Fibroblast of lung (primary cell): ENCODE measurements at regions not wholly inside any gene's neighbourhood (a gene's known extent, or its start where the extent isn't known, plus 50 kb on each side); places are given as distances from the start of the nearest gene placed in this dataset.

Source experiments
- DNase-seq, 2 donors: peaks; one replicate each; pipeline versions ENCODE4 v3.0.0 to v3.0.0-alpha.2; 2010; ENCODE audit warnings: low read depth in 2 of 2
- H2AFZ ChIP-seq: 2 replicates; pipeline ENCODE4 v1.5.1; 2012; ENCODE audit warnings: low read length, control low read depth, inconsistent platforms
- H3K27ac ChIP-seq: 2 replicates; pipeline ENCODE4 v1.5.1; 2011; ENCODE audit warnings: low read length, control low read depth; ENCODE audit not compliant: insufficient read depth
- H3K27me3 ChIP-seq: 2 replicates; pipeline ENCODE4 v1.5.1; 2011; ENCODE audit warnings: mild to moderate bottlenecking, low read length; ENCODE audit not compliant: control insufficient read depth, insufficient read depth
- H3K36me3 ChIP-seq: 2 replicates; pipeline ENCODE4 v1.5.1; 2011; ENCODE audit warnings: low read length; ENCODE audit not compliant: control insufficient read depth, insufficient read depth
- H3K4me1 ChIP-seq: 2 replicates; pipeline ENCODE4 v1.5.1; 2011; ENCODE audit warnings: low read length; ENCODE audit not compliant: control insufficient read depth, insufficient read depth; ENCODE audit errors: extremely low read depth
- H3K4me2 ChIP-seq: 2 replicates; pipeline ENCODE4 v1.5.1; 2011; ENCODE audit warnings: low read length, control low read depth; ENCODE audit not compliant: insufficient read depth; ENCODE audit errors: extremely low read depth
- H3K4me3 ChIP-seq, 4 experiments: fragments of 200-600 bp in 1 of 4; sonication (generic) in 1 of 4; replicated peaks in 1 of 4; 2 replicates each; pipeline ENCODE4 v1.5.1; 2011 to 2016; ENCODE audit warnings: low read length in 4 of 4, low read depth in 3 of 4, mild to moderate bottlenecking in 3 of 4, control low read depth in 2 of 4, inconsistent platforms in 1 of 4, mixed read lengths in 1 of 4; ENCODE audit not compliant: insufficient read depth in 1 of 4; ENCODE audit errors: control extremely low read depth in 1 of 4
- H3K79me2 ChIP-seq: 2 replicates; pipeline ENCODE4 v1.5.1; 2012; ENCODE audit warnings: mild to moderate bottlenecking, low read length, inconsistent platforms; ENCODE audit not compliant: control insufficient read depth, insufficient read depth
- H3K9ac ChIP-seq: 2 replicates; pipeline ENCODE4 v1.5.1; 2011; ENCODE audit warnings: mild to moderate bottlenecking, low read length, control low read depth; ENCODE audit not compliant: insufficient read depth
- H3K9me3 ChIP-seq: 2 replicates; pipeline ENCODE4 v1.5.1; 2012; ENCODE audit warnings: low read depth, low read length; ENCODE audit not compliant: control insufficient read depth, insufficient read depth
- H4K20me1 ChIP-seq: 2 replicates; pipeline ENCODE4 v1.5.1; 2011; ENCODE audit warnings: low read length; ENCODE audit not compliant: control insufficient read depth, insufficient read depth; ENCODE audit errors: extremely low read depth
- EZH2 ChIP-seq: IDR thresholded peaks from 2 replicates; pipeline ENCODE4 v1.5.1; 2012; ENCODE audit warnings: low read length, control low read depth, mild to moderate bottlenecking; ENCODE audit errors: missing control alignments
- TF ChIP-seq, protein P1 (sequence below), 2 donors: IDR thresholded peaks in 1 of 2; conservative IDR thresholded peaks in 1 of 2; 1 replicate in 1 of 2; 2 replicates in 1 of 2; pipeline ENCODE4 v1.5.1; 2011 to 2012; ENCODE audit warnings: low read length in 2 of 2, control low read depth in 1 of 2, inconsistent platforms in 1 of 2, low read depth in 1 of 2, mild to moderate bottlenecking in 1 of 2

DNA sequence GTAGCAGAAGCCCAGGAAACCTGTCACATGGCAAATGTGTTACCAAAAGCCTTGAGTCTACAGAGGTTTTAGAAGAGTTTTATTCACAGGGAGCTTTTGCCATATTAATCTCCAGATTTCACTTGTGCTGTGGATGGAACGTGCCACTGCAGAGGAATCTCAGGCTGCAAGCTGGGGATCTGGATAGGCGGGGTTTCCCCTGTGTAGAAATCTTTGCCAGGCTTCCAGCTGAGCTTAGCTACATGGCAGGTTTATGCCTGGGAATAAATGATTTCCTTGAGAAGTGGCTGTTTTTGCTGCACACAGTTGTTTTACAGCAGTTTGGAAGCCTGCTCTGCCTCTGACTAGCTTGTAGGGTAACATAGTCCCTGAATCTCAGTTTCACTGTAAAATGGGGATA, 224.6 kb upstream of the PLPPR1 start:
- TF ChIP-seq, protein P1, sequence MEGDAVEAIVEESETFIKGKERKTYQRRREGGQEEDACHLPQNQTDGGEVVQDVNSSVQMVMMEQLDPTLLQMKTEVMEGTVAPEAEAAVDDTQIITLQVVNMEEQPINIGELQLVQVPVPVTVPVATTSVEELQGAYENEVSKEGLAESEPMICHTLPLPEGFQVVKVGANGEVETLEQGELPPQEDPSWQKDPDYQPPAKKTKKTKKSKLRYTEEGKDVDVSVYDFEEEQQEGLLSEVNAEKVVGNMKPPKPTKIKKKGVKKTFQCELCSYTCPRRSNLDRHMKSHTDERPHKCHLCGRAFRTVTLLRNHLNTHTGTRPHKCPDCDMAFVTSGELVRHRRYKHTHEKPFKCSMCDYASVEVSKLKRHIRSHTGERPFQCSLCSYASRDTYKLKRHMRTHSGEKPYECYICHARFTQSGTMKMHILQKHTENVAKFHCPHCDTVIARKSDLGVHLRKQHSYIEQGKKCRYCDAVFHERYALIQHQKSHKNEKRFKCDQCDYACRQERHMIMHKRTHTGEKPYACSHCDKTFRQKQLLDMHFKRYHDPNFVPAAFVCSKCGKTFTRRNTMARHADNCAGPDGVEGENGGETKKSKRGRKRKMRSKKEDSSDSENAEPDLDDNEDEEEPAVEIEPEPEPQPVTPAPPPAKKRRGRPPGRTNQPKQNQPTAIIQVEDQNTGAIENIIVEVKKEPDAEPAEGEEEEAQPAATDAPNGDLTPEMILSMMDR (conservative IDR thresholded peaks at IDR 0.05 in 1 of 2, IDR thresholded peaks at IDR 0.05 in 1 of 2; ENCODE audit: low read depth in 1 of 2, low read length in 2 of 2), result no peak
- no peak for TF ChIP-seq EZH2
- H4K20me1 ChIP-seq, result no peaks in the 10 kb centered on the region
- no peak overlapping the region for H3K4me2 ChIP-seq
- H3K4me3 ChIP-seq, result no peak overlapping the region
- no peak overlapping the region for H2AFZ ChIP-seq
- H3K9me3 ChIP-seq, result no peaks in the 10 kb centered on the region
- H3K4me1 ChIP-seq, result no peaks in the 10 kb centered on the region
- H3K9ac ChIP-seq, result no peak overlapping the region
- DNase-seq, result no peak
- no peaks in the 10 kb centered on the region for H3K36me3 ChIP-seq
- H3K79me2 ChIP-seq, result no peaks in the 10 kb centered on the region
- no peaks in the 10 kb centered on the region for H3K27me3 ChIP-seq
- H3K27ac ChIP-seq, result no peak overlapping the region

- no peaks in the 10 kb centered on the region for H3K36me3 ChIP-seq
- no peak overlapping the region for H3K4me3 ChIP-seq
- no peaks in the 10 kb centered on the region for H3K4me1 ChIP-seq
- H4K20me1 ChIP-seq, result no peaks in the 10 kb centered on the region
- no peak overlapping the region for H3K4me2 ChIP-seq
- H3K9ac ChIP-seq, result no peak overlapping the region
- H3K27ac ChIP-seq, result no peak overlapping the region
- H2AFZ ChIP-seq, result no peak overlapping the region
- no peak for DNase-seq
- H3K27me3 ChIP-seq, result no peaks in the 10 kb centered on the region
- H3K9me3 ChIP-seq, result no peaks in the 10 kb centered on the region
- H3K79me2 ChIP-seq, result no peaks in the 10 kb centered on the region
- TF ChIP-seq EZH2, result no peak
- TF ChIP-seq, protein P1 (conservative IDR thresholded peaks at IDR 0.05 in 1 of 2, IDR thresholded peaks at IDR 0.05 in 1 of 2; ENCODE audit: low read depth in 1 of 2, low read length in 2 of 2), result no peak
These were observed 216.9 kb upstream of the PLPPR1 start for GRCh38 chr9:100811643-100812042.

DNA sequence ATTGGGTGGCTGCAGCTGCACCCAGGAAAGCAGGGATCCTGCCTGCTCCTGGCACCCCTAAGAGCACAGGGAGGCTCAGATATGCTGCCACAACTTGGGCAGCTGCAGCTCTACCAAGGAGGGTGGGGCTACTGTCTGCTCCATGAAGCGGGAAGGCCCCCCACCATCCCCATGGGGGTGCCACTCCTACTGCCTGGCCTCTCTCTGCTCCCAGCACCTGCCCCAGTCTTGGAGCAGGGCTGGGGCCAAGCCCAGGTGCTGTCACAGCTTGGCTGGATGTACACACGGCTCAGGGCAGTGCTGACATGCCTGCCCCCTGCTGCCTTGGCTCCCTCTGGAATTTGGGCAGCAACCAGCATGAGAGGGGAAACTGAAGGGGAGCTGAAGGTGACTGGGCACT, 214.7 kb upstream of the PLPPR1 start:
- Histone ChIP-seq H3K27ac (no peak overlapping the region), H3K27me3 (no peaks in the 10 kb centered on the region), H3K4me2 (no peak overlapping the region), H3K9ac (no peak overlapping the region), H3K36me3 (no peaks in the 10 kb centered on the region), H2AFZ (no peak overlapping the region), H4K20me1 (no peaks in the 10 kb centered on the region), H3K4me1 (no peaks in the 10 kb centered on the region), H3K4me3 (no peak overlapping the region), H3K9me3 (no peaks in the 10 kb centered on the region), H3K79me2 (no peaks in the 10 kb centered on the region)
- TF ChIP-seq, protein P1 (conservative IDR thresholded peaks at IDR 0.05 in 1 of 2, IDR thresholded peaks at IDR 0.05 in 1 of 2; ENCODE audit: low read depth in 1 of 2, low read length in 2 of 2), result no peak
- no peak for TF ChIP-seq EZH2
- no peak for DNase-seq
